ENCODE measurements at regions not wholly inside any gene's neighbourhood (a gene's known extent, or its start where the extent isn't known, plus 50 kb on each side); places are given as distances from the start of the nearest gene placed in this dataset.
A peak's percentile ranks its signal among the peaks of the same experiment; 100 is the strongest.

DNA sequence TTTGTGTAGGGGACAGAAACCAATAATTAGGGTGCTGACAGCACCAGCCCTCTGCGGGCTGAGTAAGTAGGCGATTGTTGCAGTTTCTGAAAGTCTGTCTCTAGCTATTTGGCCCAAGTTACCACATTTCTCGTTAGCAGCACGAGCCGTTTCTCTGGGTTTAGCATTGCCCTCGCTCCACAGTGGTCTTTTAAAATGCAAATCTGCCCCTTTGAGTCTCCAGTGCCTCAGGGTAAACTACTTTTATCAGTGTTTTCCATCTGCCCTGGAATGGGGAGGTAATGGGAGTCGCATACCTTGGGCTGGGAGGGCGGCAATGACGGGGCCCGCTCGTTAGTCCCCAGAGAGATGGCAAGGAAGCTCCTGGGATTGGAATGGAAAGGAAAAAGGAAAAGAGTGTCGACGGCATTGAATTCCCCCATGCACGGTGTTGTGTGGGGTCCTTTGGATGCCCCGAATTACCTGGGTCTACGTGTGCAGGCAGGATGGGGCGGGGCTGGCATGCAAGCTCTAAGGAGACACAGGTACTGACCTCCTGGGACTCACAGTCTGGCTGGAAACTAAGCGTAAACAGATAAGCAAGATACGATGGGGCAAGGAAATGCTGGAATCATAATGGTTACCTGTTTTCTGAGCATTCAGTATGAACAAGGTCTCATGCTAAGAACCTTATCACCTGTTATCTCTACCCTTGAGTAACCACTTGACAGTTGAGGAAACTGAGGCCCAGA is 131.8 kb upstream of the MAP1LC3B2 start:
- ChIA-PET POLR2A (ENCODE audit: low non-redundant PET) (no interaction called here), CTCF (interaction anchor here (0.6 to 0.8 kb wide), 2 partner anchors 21 to 403 kb away, joined by 3 to 4 read pairs; no protein-coding TSS in a partner anchor)
- peak overlapping the region; percentile 78; the same call in 1 of the 2 replicates for H3K27ac ChIP-seq
- TF ChIP-seq, protein P1, sequence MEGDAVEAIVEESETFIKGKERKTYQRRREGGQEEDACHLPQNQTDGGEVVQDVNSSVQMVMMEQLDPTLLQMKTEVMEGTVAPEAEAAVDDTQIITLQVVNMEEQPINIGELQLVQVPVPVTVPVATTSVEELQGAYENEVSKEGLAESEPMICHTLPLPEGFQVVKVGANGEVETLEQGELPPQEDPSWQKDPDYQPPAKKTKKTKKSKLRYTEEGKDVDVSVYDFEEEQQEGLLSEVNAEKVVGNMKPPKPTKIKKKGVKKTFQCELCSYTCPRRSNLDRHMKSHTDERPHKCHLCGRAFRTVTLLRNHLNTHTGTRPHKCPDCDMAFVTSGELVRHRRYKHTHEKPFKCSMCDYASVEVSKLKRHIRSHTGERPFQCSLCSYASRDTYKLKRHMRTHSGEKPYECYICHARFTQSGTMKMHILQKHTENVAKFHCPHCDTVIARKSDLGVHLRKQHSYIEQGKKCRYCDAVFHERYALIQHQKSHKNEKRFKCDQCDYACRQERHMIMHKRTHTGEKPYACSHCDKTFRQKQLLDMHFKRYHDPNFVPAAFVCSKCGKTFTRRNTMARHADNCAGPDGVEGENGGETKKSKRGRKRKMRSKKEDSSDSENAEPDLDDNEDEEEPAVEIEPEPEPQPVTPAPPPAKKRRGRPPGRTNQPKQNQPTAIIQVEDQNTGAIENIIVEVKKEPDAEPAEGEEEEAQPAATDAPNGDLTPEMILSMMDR (conservative IDR thresholded peaks at IDR 0.05; ENCODE audit: low read depth), result no peak
- DNase-seq (ENCODE audit: low spot score), result no peak

DNA sequence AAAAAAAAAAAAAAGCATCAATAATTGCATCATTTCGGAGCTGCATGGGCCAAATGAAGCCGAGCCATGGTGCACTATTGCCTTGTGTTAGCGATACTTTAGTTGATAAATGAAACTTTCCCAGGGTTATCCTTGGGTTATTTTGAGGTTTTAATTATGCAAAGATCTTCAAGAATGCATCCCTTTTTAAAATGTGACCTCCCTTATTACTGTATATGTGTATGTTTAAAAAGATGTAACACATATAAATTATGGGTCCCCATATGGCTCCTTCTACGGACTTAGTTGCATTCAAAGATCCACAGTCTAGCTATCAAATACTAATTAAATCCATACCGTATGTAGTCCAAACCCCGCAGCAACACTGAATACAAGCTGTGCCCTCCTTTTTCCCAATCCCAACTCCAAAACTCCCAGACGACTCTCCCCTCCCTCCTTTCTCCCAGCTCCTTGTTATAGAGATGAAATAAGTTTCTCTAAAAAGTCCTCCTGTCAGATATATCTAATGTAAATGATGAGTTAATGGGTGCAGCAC is 129.3 kb upstream of the MAP1LC3B2 start:
- DNase-seq (ENCODE audit: low spot score), result no peak
- CTCF ChIA-PET, result no interaction called here
- POLR2A ChIA-PET (ENCODE audit: low non-redundant PET), result no interaction called here
- no peak overlapping the region for H3K27ac ChIP-seq
- TF ChIP-seq, protein P1 (conservative IDR thresholded peaks at IDR 0.05; ENCODE audit: low read depth), result no peak

DNA sequence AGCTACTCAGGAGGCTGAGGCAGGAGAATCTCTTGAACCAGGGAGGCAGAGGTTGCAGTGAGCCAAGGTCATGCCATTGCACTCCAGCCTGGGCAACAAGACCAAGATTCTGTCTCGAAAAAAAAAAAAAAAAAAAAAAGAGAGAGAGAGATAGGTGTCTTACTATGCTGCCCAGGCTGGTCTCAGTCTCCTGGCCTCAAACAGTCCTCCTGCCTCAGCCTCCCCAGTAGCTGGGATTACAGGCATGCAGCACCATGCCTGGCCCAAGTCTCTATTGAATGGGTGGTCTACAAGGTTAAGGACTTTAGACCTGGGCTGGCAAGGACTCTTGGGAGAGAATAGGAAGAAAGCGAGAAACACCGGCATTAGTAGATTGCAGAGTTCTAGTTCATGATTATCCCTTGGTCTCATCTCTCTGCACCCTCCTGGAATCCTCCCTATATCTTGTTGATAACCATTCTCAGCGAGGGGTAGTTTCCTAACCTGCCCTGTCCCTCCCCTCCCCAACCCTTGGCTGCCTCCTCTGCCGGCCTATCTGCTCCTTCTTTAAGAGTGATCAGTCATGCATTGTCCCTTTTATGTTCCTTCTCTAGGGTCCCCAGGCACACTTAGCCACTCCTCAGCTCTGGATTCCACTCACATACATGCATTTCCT is 128.1 kb upstream of the MAP1LC3B2 start:
- no peak overlapping the region for H3K27ac ChIP-seq
- TF ChIP-seq, protein P1 (conservative IDR thresholded peaks at IDR 0.05; ENCODE audit: low read depth), result no peak
- ChIA-PET CTCF (interaction anchor here (0.6 kb wide), 1 partner anchor 551 kb away, joined by 3 read pairs; no protein-coding TSS in a partner anchor), POLR2A (ENCODE audit: low non-redundant PET) (no interaction called here)
- no peak for DNase-seq (ENCODE audit: low spot score)

DNA sequence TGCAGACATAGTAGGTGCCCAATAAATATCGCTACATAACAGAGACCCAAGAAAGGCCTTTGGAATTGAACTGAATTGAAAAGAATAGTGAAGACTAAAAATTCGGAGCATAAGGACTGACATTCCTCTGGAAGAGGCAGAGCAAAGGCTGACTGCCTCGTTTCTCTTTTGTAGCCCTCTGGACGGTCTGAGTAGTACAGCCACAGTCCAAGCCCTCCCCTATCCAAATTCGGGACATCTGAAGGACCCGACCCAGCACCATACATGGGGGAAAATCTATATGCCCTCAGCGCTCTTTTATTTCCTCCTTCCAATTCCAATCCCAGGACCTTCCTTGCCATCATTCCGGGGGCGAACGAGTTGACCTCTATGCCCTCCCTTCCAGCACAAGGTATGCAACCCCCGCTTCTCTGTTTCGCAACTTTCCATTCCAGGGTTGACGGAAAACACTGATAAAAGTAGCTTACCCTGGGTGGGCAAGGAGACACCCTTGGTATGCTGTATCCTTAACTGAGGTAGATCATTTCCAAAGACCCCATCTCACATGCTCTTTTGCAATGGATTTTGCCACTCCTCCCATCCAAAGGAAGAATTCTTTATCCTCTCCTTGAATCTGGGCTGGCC is 127.4 kb upstream of the MAP1LC3B2 start:
- TF ChIP-seq, protein P1 (conservative IDR thresholded peaks at IDR 0.05; ENCODE audit: low read depth), result no peak
- ChIA-PET POLR2A (ENCODE audit: low non-redundant PET) (no interaction called here), CTCF (no interaction called here)
- DNase-seq (ENCODE audit: low spot score), result no peak
- peak overlapping the region; percentile 53 for H3K27ac ChIP-seq

DNA sequence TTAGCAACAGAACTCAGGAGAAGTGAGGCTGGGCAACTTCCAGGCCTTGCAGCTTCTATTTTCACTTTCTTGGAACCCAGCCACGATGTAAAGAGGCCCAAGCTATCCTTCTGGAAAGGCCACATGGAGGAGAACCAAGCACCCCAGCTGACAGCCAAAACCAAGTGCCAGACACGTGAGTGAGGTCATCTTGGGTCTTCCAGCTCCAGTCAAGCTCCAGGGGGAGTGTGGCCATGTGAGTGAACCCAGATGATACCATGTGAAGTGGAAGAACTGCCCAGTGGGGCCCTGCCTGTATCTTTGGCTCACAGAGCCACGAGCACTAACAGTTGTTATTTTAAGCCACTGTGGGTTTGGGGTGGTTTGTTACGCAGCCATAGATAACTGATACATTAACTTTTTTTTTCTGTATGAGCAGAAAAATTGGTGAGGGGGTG is 126.8 kb upstream of the MAP1LC3B2 start:
- DNase-seq (ENCODE audit: low spot score), result no peak
- H3K27ac ChIP-seq, result peak overlapping the region; percentile 53
- TF ChIP-seq, protein P1 (conservative IDR thresholded peaks at IDR 0.05; ENCODE audit: low read depth), result no peak
- POLR2A ChIA-PET (ENCODE audit: low non-redundant PET), result no interaction called here
- CTCF ChIA-PET, result interaction anchor here (0.6 kb wide), 1 partner anchor 21 kb away, joined by 3 read pairs; no protein-coding TSS in a partner anchor

DNA sequence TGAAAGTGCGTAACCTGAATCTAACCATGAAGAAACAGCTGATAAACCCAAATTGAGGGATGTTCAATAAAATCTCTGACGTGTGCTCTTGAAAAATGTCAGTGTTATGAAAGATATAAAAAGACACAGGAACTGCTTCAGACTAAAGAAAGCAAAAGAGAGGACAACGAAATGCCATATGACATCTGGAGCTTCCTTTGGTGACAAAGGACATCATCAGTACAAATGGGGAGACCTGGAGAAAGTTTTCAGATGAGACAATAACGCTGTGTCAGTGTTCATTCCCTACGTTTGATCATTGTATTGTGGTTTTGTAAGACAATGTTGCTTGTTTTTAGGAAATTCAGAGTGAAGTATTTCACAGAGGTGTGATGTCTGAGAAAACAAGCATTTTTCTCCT is 125.9 kb upstream of the MAP1LC3B2 start:
- DNase-seq (ENCODE audit: low spot score), result no peak
- POLR2A ChIA-PET (ENCODE audit: low non-redundant PET), result no interaction called here
- TF ChIP-seq, protein P1 (conservative IDR thresholded peaks at IDR 0.05; ENCODE audit: low read depth), result no peak
- CTCF ChIA-PET, result no interaction called here
- no peak overlapping the region for H3K27ac ChIP-seq
